ENCODE measurements at regions not wholly inside any gene's neighbourhood (a gene's known extent, or its start where the extent isn't known, plus 50 kb on each side); places are given as distances from the start of the nearest gene placed in this dataset.

GRCh38 chr3:81218023-81218422, 543.4 kb downstream of the GBE1 start:
- TF ChIP-seq CTCF (IDR thresholded peaks at IDR 0.05) (peak in 3 of 6 experiments; percentile 28 to 43 (median 36)), POLR2A (IDR thresholded peaks at IDR 0.05) (no peak)

All from Peyer's patch (tissue), 4 donors.